HG03025 (cell line): ENCODE measurements at regions not wholly inside any gene's neighbourhood (a gene's known extent, or its start where the extent isn't known, plus 50 kb on each side); places are given as distances from the start of the nearest gene placed in this dataset.

Experiments used
- ATAC-seq: cut with Tn5 transposase; IDR thresholded peaks from one replicate; pipeline ENCODE4 v1.9.1; 2021; ENCODE audit warnings: mild to moderate bottlenecking, moderate library complexity; ENCODE audit not compliant: unreplicated experiment, low FRiP score

- no peak for ATAC-seq
Measured at GRCh38 chr2:45085487-45085886, 76.2 kb upstream of the SIX2 start.

DNA sequence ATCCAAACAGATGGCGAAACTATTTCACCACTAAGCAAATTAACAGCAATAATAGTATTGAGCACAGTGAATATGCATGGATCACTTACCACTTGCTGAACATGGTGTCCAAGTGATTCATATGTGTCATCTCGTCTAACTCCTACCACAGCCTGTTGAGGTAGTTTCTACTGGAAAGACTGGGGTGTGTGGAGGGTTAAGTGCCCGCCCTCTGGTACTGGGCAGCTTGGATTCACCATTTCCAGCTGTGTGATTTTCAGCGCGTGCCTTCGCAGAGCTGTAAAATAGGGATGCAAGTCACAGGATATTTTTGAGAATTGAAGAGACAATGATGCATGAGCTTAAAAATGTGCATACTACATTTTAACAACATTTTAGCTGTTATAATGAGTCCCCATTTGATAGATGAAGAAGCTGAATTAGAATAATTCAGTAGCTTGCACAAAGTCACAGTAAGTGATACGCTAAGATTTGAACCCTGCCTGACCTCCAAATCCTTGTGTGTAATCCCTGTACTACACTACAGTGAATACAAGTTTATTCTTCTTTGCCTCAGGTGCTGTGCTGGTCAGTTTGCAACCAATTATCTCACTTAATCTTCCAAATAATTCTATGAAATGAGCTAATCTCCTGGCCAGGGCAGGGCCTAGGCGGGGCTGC is 75.2 kb upstream of the SIX2 start:
- ATAC-seq: no peak

- ATAC-seq: no peak
Measured at GRCh38 chr2:45083175-45083574, 73.9 kb upstream of the SIX2 start.

DNA sequence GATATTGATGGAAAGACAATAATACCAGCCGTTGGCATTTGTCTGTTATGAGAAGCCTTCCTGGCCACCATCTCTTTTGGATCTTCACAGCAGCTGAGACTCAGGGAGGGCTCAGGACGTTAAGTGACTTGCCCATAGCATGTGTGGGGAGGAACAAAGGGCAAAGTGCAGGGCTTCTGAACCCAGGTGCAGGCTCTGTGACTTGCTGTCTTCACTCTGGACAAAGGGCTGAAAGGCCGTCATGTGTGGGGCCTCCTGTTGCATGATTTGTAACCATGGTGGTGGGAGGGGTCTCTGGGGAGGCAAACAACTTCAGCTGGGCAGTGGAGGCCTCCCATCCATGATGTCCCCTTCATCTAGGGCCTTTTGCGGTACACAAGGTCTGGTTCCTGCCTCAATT is 65.5 kb upstream of the SIX2 start:
- no peak for ATAC-seq

GRCh38 chr2:45072862-45073237 is 63.6 kb upstream of the SIX2 start:
- ATAC-seq: no peak

DNA sequence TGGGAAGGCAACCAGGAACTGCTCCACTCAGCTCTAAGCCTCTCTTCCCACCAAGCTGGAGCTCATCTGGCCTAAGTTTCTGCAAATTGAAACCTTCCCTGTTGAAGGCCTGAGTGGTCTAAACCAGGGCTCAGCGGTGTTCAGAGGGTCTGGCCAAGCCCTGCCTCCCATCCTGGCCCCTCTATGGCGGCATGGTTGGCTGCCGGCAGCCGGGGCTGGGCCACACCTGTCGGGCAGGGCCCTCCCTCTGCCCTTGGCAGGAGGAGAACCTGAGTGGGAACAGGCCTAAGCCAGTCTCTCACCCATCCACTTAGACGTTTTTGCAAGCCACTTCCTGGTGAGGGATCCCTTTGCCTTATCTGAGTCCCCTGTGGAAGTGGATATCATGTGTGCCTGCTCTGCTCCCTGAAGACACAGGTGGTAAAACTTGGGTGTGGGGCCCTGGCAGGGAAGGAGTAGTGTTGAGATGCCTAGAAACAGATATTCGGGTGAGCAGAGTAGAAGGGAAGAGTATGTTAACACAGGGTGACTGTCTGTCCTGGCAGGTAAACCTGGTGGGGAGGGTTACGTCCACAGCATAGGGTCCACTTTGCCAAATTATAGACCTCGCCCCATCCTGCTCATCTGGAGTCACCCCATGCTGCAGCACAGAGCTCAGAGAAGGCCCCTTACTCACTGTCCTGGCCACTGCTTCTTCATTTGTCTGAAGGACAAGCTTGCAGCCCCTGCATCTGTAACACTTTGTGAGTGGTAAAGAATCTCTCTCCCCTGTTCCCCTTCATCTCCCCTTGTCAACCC is 63.0 kb upstream of the SIX2 start:
- no peak for ATAC-seq

DNA sequence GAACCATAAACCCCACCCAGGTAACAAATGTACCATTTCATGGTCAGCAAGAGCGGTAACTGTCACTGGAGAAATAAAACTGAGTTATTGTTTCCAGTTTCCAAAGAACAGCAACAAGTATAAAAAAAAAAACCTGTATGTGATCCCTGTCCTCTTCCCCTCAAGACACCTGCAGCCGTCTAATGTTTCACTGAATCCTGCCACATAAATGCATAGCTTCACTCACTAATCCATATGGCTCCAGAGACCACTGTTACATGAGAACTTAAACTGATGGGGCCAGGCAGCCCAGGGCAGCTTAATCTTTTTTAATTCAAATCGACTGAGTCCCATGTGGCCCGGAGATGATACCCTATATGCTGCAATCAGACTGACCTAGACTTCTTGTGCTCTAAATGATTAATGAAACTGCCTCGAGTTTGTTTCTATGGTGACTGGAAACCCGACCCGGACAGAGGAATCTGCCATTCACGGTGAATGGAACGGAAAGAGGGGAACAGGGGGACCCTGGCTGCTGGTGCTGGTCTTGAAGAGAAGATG is 60.9 kb upstream of the SIX2 start:
- no peak for ATAC-seq

GRCh38 chr2:45069684-45070083 is 60.4 kb upstream of the SIX2 start:
- ATAC-seq: no peak

DNA sequence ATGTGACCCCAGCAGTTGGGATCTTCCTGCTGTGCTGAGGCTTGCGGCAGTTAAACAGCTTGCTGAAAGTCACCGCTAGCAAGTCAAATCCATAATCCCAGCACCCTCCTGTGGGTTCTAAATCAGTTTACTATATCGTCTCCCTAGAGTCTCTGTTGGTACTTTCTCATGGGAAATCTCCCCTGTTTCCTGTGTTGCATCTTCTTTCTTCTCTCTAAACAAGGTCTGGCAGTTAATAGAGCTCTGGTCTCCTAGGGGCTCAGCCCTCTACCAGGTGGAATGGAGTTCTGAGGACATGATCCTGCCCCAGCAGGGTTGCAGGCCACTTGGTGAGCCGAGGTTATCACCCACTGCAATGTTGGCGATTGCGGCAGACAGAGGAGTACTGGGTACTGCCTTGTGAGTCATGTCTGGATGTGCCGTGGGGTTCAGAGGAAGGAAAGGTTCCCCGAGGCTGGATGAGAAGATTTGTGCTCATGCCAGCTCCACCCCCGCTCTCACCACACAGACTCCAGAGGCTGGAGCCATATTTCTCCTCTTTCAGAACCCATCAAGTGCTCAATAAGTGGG is 59.4 kb upstream of the SIX2 start:
- no peak for ATAC-seq

- no peak for ATAC-seq
Measured at GRCh38 chr2:45067859-45068570, 58.8 kb upstream of the SIX2 start.
